GF-D8 (cell line): ENCODE measurements at regions not wholly inside any gene's neighbourhood (a gene's known extent, or its start where the extent isn't known, plus 50 kb on each side); places are given as distances from the start of the nearest gene placed in this dataset.

ENCODE experiments used
- DNase-seq: peaks from one replicate; lab custom pipeline; 2025; lab: John Stamatoyannopoulos, UW

DNA sequence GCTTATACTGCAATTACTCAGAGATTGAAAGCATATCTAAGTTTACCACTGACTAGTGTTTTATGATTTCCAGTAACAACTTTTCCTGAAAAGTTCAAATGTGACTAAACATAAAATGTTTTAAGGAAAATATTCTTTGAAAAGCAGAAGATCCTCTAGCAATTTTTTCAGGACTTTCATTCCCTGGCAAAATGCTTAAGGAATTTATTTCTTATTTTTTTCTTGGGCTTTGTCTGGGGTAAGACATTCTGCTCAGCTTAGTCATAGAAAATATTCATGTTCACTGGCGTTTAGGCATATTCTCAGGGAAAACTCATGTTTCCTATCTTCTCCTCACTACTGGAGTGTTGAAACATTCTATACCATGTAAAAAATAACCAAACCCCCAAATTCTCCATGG, 235.3 kb upstream of the CEP162 start:
- no peak for DNase-seq

DNA sequence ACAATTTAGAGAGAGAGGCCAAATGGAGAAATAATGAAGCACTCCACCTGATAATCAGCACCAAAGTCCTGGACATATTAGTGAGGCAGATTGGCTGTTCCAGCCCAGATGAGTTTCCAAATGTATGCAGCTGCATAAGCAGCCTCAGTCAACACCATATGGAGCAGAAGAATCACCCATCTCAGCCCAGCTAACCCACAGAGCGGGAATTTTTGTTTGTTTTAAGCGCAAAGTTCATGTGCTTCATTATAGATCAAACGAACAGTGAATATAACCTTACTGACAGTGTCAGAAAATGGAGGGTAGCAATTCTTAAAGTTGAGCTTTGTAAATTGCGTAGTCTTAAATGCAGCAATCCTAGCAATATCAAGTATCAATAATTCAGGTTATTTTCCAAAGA, 234.0 kb upstream of the CEP162 start:
- no peak for DNase-seq

- no peak for DNase-seq
These were observed 233.0 kb upstream of the CEP162 start for GRCh38 chr6:84460491-84460890.

- DNase-seq: no peak
These were observed 232.0 kb upstream of the CEP162 start for GRCh38 chr6:84459401-84459800.

DNA sequence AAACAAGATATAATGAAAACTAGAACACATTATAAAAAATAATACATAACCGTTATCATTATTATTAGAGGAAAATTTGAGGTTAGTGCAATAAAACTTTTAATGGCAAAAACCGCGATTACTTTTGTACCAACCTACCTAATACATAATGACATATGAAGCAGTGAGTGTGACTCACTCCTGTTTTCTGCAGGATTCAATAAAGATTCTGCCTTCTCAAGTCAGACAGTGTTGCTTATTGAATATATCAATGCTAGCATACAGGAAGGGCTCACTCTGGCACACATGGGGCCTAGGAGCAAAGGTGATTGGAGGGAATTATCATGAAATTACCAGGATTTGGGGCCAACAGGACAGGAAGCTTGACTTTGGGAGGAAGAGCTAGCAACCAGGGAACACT, 230.8 kb upstream of the CEP162 start:
- no peak for DNase-seq

DNA sequence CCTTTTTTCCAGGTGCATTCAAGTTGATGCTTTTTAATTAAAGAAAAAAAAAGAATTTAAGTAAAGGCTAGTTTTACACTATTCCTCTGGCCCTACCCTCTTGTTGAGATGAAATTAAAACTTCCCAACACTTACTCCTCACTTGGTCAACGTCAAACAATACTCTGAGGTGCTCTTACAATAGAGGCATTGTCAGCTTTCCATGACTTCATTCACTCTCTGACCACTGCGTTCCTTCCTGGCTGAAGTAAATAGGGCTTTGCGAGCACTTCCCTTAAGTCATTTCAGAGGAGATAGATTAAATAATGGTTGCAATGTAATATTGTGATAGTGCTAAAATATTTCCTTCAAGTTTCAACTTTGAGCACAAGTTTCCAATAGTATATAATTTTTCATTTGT, 229.8 kb upstream of the CEP162 start:
- DNase-seq: no peak

DNA sequence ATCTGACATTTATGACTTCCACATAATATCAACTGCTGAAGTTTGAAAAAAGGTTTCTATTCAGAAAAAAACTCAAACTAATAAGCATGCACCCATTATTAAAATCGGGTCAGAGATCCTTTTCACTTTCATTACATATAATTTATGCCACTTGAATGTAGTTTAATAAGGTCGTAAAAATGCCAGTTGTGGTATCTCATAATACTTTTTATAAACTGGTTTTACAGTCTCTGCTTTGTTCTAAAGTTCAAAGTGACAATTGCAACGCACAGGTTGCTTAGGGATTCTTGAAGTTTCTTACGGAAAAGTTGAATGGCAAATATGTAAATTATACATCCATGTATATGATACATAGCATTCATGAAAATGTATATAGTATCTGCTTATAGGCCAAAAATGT, 229.4 kb upstream of the CEP162 start:
- no peak for DNase-seq

DNA sequence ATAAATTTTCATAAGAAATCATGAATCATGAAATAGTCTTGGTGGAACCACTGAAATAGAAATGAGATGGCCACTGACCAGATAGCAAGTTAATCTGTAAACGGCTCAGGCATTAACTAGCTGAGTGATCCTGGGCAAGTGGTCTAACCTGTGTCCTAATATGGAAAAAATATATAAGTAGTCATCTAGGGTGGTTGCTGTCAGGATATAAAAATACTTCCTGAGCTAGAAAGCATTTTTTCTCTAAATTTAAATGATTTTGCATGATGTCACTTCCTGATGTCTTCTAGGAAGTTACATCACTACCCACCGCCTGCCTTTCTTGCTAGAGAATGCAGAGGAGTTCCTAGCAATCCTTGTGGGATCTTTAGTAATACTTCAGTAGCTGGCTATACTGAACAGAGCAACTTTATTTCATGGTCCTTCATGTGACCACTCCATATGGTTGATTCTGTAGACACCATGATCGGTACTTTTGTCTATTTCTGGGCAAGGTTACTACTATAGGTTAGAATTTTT, 228.1 kb upstream of the CEP162 start:
- no peak for DNase-seq

GRCh38 chr6:84453499-84453898, 226.1 kb upstream of the CEP162 start:
- no peak for DNase-seq

DNA sequence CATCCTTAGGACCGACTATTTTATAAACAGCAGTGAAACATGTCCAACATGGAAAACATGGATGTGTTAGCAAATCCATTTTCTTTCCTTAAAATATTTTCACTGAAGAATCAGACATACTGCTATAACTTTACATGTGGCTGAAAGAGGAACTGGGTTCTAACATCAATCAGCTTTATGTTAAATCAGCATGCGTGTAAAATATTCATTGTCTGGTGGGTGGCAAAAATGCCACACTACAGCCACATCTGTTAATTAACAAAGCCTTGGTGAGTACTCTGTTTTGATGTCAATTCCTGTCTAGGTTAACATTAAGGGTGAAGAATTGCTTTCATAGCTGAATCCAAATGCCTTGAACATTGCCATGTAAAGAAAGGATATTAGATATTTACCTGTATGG, 222.6 kb upstream of the CEP162 start:
- no peak for DNase-seq

DNA sequence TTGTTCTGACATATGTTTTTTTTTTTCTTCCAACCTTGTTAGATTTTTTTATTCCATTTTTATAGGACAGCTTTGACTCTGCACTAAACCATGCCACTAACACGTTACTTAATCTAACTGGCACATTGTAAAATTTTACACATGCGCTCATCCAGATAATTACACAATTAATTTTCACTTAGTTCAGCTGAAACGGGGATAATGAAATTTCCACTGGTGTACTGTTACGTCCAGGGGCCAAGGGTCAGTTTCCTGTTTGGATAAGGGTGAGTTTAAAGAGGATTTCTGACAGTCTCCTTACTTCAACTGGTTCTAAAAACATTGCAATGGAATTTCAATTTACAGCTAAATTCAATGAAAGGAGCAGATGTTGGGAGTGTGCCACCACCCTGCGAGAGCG, 221.8 kb upstream of the CEP162 start:
- DNase-seq: no peak

DNA sequence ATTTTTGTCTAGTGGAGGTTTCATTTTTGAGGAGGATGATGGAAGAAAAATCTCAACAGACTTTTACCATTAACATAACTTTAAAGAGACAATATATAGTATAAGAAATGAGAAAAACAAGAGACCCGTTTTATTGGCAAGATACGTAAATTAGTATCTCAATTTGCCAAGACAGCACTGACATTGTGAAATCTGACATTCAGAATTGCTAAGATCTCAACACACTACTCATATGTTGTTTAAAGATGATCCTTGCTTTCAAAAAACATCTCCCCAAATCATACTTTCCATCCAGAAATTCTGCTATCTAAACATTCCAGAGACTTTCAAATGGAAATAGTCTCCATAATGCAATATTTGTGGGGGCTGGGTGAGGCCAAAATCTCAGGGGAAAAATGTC, 220.9 kb upstream of the CEP162 start:
- DNase-seq: no peak

- DNase-seq: no peak
These were observed 220.2 kb upstream of the CEP162 start for GRCh38 chr6:84447651-84448050.

DNA sequence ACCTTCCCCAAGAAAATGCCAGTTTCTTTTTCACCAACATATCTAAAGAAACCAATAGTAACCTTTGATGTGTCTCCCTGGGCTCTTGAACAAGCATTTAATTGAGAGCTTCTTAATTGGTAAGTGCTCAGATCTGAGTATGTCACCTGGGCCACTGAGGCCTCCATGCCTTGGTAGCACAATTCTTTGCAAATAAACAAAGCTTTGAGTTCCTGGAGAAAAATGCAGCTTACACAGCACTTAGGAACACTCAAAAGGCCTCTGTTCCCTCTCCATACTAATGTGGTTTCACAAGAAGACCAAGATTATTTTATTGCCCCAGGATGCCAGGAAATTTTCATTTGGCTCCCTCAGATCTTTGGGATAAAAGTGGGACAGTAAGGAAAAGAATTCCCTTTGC, 217.6 kb upstream of the CEP162 start:
- no peak for DNase-seq

DNA sequence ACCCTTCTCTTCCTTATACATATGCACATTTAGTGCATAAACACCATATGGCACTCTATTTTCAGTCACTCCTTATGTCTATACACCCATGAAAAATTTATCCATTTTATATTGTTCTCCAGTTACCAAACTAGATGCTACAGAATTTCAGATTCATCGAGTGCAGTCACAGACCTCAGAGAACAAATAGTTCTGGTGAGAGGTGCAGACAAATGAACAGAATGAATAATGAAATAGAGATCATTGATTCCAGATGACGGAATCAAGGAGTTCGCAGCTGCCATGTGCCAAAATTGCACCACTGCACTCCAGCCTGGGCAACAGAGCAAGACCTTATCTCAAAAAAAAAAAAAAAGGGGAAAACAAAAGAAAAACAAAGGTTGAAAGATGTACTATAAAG, 214.8 kb upstream of the CEP162 start:
- no peak for DNase-seq

GRCh38 chr6:84441456-84441855, 214.0 kb upstream of the CEP162 start:
- DNase-seq: no peak

DNA sequence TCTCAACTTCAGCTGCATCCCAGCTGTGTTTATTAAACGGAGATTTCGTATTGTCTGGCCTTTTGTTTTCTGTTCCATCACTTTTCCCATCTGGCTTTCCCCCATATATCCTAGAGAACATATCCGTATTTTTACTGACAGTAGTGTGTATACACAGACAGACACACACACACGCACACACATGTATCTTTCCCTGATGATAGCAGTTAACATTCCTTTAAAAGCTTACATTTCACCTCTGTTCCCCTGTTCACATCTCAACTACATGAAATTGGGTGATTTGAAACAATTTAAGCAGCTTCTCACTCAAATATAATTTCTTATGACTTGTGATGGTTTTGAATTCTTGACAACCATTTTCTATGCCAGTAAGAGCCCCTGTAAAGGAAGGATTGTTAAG, 207.1 kb upstream of the CEP162 start:
- DNase-seq: no peak

- no peak for DNase-seq
These were observed 205.2 kb upstream of the CEP162 start for GRCh38 chr6:84432619-84433018.

GRCh38 chr6:84428300-84428907, 201.0 kb upstream of the CEP162 start:
- no peak for DNase-seq

DNA sequence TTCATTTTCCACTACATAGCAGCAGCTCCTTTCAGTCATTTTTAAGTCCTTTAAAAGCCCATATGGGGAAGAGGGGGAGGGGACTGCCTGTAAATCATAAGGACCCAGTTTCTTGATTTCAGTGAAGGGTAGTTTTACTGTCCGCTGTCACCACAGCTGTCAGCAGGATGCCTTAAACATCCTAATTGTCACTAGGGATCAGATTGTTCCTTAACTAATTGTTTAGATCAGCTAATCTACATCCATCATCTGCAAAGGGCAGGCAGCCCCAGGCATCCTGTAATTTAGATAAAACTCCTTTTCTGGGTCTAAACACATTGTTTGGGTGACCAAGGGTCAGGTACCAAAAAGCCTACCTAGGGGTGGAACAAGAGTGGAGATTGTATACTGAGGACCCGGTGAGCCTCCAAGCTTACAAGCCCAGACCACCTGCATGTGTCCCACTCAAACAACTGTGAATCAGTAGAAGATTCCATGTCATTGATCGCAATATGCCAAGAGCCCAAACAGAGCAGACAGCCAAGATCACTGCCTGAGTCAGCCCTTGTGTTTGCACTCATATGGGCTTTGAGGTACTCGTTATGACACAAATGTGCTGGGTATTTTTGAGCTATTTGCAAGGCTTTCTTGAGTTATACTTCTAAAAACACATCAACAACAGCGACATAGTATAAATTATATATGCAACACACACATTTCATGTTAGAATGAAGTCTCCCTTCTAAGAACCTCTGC, 198.7 kb upstream of the CEP162 start:
- DNase-seq: no peak

DNA sequence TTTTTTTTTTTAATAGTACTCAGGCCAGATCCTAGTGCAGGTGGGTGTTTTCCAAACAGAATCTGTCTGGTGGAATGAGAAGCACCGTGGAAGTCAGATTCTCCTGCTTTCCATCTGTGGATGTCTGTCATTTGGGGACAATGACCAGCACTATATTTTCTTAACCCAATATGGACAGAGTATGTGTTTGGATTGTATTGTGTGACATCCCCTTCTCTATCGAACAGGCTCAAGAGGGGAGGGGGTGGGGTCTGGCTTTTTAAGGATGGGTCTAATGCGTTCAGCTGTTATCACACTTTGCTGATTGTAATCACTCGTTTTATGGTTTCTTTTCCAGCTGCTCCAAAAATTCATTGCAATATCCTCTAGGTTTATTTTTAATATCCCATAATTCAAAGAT, 197.5 kb upstream of the CEP162 start:
- no peak for DNase-seq

DNA sequence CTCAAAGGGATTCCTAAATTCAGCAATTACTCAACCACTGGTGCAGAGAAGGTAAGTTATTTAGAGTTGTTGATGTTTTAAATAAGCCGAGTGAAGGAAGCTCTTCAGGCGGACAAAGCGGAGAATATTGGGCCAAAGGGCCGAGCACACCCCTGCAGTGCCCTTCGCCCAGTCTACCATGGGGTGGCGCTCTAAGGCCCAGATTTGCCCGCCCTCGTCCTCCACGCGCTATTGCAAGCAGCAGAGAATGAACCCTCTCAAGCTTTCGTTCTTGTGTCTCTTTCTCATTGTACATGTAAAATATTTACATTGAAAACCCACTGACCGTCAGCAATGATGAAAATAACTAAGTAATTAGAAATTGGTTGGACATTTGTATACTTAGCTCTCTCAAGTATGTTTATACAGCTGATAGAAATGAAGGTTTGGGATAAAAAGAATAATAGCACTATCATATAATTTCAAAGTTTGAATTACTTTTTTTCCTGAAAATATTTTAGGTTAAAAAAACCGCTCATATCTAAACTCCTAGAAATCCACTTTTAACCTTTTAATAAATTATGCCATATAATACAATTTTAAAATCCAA, 195.0 kb upstream of the CEP162 start:
- DNase-seq: no peak

GRCh38 chr6:84421031-84421430, 193.6 kb upstream of the CEP162 start:
- no peak for DNase-seq

GRCh38 chr6:84417260-84417659, 189.8 kb upstream of the CEP162 start:
- DNase-seq: no peak
